ENCODE measurements at regions not wholly inside any gene's neighbourhood (a gene's known extent, or its start where the extent isn't known, plus 50 kb on each side); places are given as distances from the start of the nearest gene placed in this dataset.

DNA sequence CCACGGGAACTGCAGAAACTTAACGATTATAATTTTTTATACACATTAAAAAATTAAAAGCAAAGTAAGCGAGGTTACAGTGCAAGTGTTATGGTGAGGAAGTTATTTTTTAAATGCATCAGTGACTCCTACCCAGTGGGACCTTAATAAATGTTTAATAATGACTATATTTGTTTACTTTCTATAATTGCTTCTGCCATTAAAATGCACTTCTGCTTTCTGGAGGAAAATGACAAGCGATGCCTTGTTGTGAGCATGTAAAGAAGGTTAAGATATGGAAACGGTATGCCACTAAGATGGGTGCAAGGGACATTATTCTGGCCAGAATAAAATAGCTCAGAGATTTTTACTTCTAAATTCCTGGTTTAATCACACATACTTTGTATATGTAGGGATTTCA, 252.1 kb downstream of the CDH11 start:
- TF ChIP-seq, protein P1, sequence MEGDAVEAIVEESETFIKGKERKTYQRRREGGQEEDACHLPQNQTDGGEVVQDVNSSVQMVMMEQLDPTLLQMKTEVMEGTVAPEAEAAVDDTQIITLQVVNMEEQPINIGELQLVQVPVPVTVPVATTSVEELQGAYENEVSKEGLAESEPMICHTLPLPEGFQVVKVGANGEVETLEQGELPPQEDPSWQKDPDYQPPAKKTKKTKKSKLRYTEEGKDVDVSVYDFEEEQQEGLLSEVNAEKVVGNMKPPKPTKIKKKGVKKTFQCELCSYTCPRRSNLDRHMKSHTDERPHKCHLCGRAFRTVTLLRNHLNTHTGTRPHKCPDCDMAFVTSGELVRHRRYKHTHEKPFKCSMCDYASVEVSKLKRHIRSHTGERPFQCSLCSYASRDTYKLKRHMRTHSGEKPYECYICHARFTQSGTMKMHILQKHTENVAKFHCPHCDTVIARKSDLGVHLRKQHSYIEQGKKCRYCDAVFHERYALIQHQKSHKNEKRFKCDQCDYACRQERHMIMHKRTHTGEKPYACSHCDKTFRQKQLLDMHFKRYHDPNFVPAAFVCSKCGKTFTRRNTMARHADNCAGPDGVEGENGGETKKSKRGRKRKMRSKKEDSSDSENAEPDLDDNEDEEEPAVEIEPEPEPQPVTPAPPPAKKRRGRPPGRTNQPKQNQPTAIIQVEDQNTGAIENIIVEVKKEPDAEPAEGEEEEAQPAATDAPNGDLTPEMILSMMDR (IDR thresholded peaks at IDR 0.05; ENCODE audit: low read length): no peak
- no peak for TF ChIP-seq EZH2phosphoT487 (IDR thresholded peaks at IDR 0.05; ENCODE audit: low read length)
- no peak for TF ChIP-seq EZH2 (optimal IDR thresholded peaks at IDR 0.05; ENCODE audit: low read depth, low read length)
